ENCODE measurements at regions not wholly inside any gene's neighbourhood (a gene's known extent, or its start where the extent isn't known, plus 50 kb on each side); places are given as distances from the start of the nearest gene placed in this dataset.

DNA sequence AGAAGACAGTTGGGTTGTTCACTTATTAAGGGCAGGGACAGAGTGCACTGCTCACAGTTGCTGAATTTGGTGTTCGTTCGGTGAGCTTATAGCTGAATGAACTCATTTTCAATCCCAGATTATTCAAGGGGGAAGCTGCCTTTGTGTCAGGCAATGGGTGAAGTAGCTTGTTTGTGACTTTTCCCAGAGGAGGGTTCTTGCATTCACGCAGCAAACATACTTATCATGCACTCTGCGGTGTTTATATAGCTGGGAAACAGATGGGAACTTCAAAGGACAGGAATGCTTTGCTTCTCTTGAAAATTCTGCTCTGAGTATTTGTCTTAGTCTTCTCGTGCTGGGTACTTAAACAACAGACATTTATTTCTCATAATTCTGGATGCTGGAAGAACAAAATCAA lies 64.7 kb upstream of the ABCA1 start:
- TF ChIP-seq, protein P1, sequence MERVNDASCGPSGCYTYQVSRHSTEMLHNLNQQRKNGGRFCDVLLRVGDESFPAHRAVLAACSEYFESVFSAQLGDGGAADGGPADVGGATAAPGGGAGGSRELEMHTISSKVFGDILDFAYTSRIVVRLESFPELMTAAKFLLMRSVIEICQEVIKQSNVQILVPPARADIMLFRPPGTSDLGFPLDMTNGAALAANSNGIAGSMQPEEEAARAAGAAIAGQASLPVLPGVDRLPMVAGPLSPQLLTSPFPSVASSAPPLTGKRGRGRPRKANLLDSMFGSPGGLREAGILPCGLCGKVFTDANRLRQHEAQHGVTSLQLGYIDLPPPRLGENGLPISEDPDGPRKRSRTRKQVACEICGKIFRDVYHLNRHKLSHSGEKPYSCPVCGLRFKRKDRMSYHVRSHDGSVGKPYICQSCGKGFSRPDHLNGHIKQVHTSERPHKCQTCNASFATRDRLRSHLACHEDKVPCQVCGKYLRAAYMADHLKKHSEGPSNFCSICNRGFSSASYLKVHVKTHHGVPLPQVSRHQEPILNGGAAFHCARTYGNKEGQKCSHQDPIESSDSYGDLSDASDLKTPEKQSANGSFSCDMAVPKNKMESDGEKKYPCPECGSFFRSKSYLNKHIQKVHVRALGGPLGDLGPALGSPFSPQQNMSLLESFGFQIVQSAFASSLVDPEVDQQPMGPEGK (CRISPR knock-in tag; IDR thresholded peaks at IDR 0.05; ENCODE audit: borderline replicate concordance): no peak
- no peak for TF ChIP-seq ZNF70 (CRISPR knock-in tag; IDR thresholded peaks at IDR 0.05)
- no peak for TF ChIP-seq CSDC2 (CRISPR knock-in tag; IDR thresholded peaks at IDR 0.05)
- TF ChIP-seq ZFP30 (CRISPR knock-in tag; IDR thresholded peaks at IDR 0.05): no peak
- no peak for TF ChIP-seq TOX (CRISPR knock-in tag; IDR thresholded peaks at IDR 0.05; ENCODE audit: borderline replicate concordance)
- TF ChIP-seq RARB (CRISPR knock-in tag; IDR thresholded peaks at IDR 0.05): no peak
- TF ChIP-seq ZC3H10 (CRISPR knock-in tag; IDR thresholded peaks at IDR 0.05): no peak
- TF ChIP-seq, protein P2, sequence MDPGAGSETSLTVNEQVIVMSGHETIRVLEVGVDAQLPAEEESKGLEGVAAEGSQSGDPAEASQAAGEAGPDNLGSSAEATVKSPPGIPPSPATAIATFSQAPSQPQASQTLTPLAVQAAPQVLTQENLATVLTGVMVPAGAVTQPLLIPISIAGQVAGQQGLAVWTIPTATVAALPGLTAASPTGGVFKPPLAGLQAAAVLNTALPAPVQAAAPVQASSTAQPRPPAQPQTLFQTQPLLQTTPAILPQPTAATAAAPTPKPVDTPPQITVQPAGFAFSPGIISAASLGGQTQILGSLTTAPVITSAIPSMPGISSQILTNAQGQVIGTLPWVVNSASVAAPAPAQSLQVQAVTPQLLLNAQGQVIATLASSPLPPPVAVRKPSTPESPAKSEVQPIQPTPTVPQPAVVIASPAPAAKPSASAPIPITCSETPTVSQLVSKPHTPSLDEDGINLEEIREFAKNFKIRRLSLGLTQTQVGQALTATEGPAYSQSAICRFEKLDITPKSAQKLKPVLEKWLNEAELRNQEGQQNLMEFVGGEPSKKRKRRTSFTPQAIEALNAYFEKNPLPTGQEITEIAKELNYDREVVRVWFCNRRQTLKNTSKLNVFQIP (CRISPR knock-in tag; IDR thresholded peaks at IDR 0.05; ENCODE audit: borderline replicate concordance, low read depth): no peak
- TF ChIP-seq, protein P3, sequence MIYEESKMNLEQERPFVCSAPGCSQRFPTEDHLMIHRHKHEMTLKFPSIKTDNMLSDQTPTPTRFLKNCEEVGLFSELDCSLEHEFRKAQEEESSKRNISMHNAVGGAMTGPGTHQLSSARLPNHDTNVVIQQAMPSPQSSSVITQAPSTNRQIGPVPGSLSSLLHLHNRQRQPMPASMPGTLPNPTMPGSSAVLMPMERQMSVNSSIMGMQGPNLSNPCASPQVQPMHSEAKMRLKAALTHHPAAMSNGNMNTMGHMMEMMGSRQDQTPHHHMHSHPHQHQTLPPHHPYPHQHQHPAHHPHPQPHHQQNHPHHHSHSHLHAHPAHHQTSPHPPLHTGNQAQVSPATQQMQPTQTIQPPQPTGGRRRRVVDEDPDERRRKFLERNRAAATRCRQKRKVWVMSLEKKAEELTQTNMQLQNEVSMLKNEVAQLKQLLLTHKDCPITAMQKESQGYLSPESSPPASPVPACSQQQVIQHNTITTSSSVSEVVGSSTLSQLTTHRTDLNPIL (CRISPR knock-in tag; IDR thresholded peaks at IDR 0.05; ENCODE audit: low read depth): no peak
- TF ChIP-seq, protein P4, sequence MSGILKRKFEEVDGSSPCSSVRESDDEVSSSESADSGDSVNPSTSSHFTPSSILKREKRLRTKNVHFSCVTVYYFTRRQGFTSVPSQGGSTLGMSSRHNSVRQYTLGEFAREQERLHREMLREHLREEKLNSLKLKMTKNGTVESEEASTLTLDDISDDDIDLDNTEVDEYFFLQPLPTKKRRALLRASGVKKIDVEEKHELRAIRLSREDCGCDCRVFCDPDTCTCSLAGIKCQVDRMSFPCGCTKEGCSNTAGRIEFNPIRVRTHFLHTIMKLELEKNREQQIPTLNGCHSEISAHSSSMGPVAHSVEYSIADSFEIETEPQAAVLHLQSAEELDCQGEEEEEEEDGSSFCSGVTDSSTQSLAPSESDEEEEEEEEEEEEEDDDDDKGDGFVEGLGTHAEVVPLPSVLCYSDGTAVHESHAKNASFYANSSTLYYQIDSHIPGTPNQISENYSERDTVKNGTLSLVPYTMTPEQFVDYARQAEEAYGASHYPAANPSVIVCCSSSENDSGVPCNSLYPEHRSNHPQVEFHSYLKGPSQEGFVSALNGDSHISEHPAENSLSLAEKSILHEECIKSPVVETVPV (CRISPR knock-in tag; IDR thresholded peaks at IDR 0.05): no peak
